ENCODE measurements at regions not wholly inside any gene's neighbourhood (a gene's known extent, or its start where the extent isn't known, plus 50 kb on each side); places are given as distances from the start of the nearest gene placed in this dataset.
"Not testable (repeated sequence)": the region's sequence is repeated elsewhere in the genome, so short reads cannot be mapped to it uniquely, and the experiment has no call there.

DNA sequence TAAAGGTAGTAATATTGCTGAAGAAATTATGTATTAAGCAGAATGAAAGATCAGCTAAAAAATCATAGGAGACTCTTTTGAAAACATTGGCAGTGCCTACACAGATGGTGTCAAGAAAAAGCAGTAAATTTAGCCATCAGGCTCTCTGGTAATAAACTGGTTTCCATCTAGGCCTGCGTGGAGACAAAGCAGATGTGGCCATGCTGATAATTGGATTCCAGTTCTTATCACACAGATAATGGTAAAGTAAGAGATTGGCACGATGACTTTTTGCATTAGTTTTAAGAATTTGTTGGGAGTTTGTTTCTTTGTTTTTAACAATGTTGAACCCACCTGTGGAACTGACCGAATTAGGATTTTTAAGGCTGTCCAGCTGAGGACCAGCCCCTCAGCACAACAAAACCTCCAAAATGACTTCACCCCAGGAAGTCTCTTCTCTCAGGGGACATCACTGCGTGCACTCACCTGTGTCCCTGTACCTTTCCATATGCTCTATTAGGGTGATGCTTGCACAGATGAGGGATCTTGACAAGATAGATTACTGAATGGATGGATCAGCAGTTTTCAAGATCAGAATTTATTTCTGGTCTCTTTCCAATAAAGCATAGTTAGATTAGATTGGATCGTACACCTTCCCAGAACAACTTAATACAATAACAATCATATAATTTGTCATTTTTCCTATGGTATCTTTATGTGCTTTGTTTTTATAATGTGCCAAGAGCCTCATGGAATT lies 69.1 kb upstream of the DNAJC10 start:
- no peak for DNase-seq

GRCh38 chr2:182647499-182647787 lies 68.6 kb upstream of the DNAJC10 start:
- no peak for DNase-seq

GRCh38 chr2:182649316-182649715 lies 66.7 kb upstream of the DNAJC10 start:
- DNase-seq = peak; percentile 54

- DNase-seq = peak; percentile 78
These were observed 65.4 kb upstream of the DNAJC10 start for GRCh38 chr2:182650704-182651103.

GRCh38 chr2:182652326-182652725 lies 63.7 kb upstream of the DNAJC10 start:
- no peak for DNase-seq

DNA sequence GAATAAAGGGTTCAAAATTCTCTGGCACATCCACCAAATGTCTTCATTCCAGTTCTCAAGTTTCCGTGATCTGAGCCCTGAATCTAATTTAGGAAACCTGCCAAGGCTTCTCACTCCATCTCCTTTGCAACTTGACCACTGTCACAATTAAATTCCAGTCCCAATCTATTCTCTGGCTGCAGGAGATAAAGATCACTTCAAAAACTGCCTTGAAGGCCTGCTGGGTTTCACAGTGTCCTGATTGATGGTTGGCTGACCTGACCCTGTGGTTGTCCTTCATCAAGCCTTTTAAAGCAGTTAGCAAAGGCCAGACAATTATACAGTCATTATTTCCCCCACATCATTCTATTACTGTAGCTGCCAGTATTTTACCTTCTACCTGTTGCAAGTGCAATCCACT lies 60.3 kb upstream of the DNAJC10 start:
- no peak for DNase-seq

DNA sequence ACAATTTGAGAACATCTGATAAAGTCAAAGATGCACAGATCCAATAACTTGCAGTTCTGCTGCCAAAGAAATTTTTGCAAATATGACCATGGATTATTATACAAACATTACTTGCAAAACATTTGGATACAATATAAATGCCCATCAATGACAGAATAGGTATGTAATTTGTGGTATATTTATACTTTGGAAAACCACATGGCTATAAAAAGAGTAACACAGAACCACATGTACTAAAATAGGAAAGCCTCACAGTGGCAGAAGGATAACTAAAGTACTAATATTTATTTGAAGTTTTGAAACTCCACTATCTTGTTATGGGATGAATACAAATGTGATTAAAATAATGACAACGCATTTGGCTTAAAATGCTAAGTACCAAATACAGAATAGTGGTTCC lies 51.8 kb upstream of the DNAJC10 start:
- DNase-seq = no peak

DNA sequence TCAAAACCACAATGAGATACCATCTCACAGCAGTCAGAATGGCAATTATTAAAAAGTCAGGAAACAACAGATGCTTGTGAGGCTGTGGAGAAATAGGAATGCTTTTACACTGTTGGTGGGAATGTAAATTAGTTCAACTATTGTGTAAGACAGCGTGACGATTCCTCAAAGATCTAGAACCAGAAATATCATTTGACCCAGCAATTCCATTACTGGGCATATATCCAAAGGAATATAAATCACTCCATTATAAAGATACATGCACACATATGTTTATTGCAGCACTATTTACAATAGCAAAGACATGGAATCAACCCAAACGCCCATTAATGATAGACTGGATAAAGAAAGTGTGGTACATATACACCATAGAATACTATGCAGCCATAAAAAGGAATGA lies 50.6 kb upstream of the DNAJC10 start:
- not testable (repeated sequence) for DNase-seq

Data from NCI-H1694 (cell line).